ENCODE measurements at regions not wholly inside any gene's neighbourhood (a gene's known extent, or its start where the extent isn't known, plus 50 kb on each side); places are given as distances from the start of the nearest gene placed in this dataset.

- DNase-seq (ENCODE audit: extremely low read depth, low read depth) = no peak
- TF ChIP-seq CTCF (IDR thresholded peaks at IDR 0.05; ENCODE audit: low read depth, low read length) = no peak
Measured at GRCh38 chr13:65416784-65417183, 1813.4 kb downstream of the PCDH9 start.

- no peak for DNase-seq (ENCODE audit: extremely low read depth, low read depth)
- no peak for TF ChIP-seq CTCF (IDR thresholded peaks at IDR 0.05; ENCODE audit: low read depth, low read length)
Measured at GRCh38 chr13:65414187-65414586, 1815.9 kb downstream of the PCDH9 start.

GRCh38 chr13:65411521-65411920, 1818.6 kb downstream of the PCDH9 start:
- no peak for DNase-seq (ENCODE audit: extremely low read depth, low read depth)
- no peak for TF ChIP-seq CTCF (IDR thresholded peaks at IDR 0.05; ENCODE audit: low read depth, low read length)

- no peak for TF ChIP-seq CTCF (IDR thresholded peaks at IDR 0.05; ENCODE audit: low read depth, low read length)
- DNase-seq (ENCODE audit: extremely low read depth, low read depth) = no peak
Measured at GRCh38 chr13:65410791-65411190, 1819.3 kb downstream of the PCDH9 start.

GRCh38 chr13:65401315-65401714, 1828.8 kb downstream of the PCDH9 start:
- no peak for DNase-seq (ENCODE audit: extremely low read depth, low read depth)
- no peak for TF ChIP-seq CTCF (IDR thresholded peaks at IDR 0.05; ENCODE audit: low read depth, low read length)

GRCh38 chr13:65400702-65401101, 1829.4 kb downstream of the PCDH9 start:
- TF ChIP-seq CTCF (IDR thresholded peaks at IDR 0.05; ENCODE audit: low read depth, low read length) = no peak
- DNase-seq (ENCODE audit: extremely low read depth, low read depth) = no peak

- DNase-seq (ENCODE audit: extremely low read depth, low read depth) = no peak
- no peak for TF ChIP-seq CTCF (IDR thresholded peaks at IDR 0.05; ENCODE audit: low read depth, low read length)
Measured at GRCh38 chr13:65387743-65388347, 1842.3 kb downstream of the PCDH9 start.

All from AG09319 (cell line).